Spleen (tissue), 11 donors: ENCODE measurements at regions not wholly inside any gene's neighbourhood (a gene's known extent, or its start where the extent isn't known, plus 50 kb on each side); places are given as distances from the start of the nearest gene placed in this dataset.

Experiments
- DNase-seq: peaks from one replicate; pipeline ENCODE4 v3.0.0-alpha.2; 2020
- H3K27ac ChIP-seq, 8 donors: fragments of 200-600 bp; sonication (generic) in 7 of 8; 1 replicate in 4 of 8; 2 replicates in 4 of 8; pipeline versions ENCODE4 v1.5.0 to v1.8.0; 2016 to 2021; ENCODE audit warnings: inconsistent platforms in 4 of 8, mild to moderate bottlenecking in 4 of 8, moderate library complexity in 1 of 8
- H3K27me3 ChIP-seq, 7 donors: fragments of 200-600 bp; sonication (generic) in 6 of 7; replicated peaks in 1 of 7; 1 replicate in 4 of 7; 2 replicates in 3 of 7; pipeline versions ENCODE4 v1.5.0 to v1.8.0; 2016 to 2021; ENCODE audit warnings: inconsistent platforms in 3 of 7, mild to moderate bottlenecking in 1 of 7
- H3K36me3 ChIP-seq, 6 donors: fragments of 200-600 bp; sonication (generic) in 5 of 6; 1 replicate in 4 of 6; 2 replicates in 2 of 6; pipeline versions ENCODE4 v1.5.0 to v1.8.0; 2016 to 2021; ENCODE audit warnings: inconsistent platforms in 2 of 6
- H3K4me1 ChIP-seq, 6 donors: fragments of 200-600 bp; sonication (generic) in 5 of 6; 1 replicate in 3 of 6; 2 replicates in 3 of 6; pipeline versions ENCODE4 v1.5.0 to v1.8.0; 2016 to 2021; ENCODE audit warnings: inconsistent platforms in 3 of 6
- H3K4me3 ChIP-seq, 8 donors: fragments of 200-600 bp; sonication (generic) in 7 of 8; 1 replicate in 4 of 8; 2 replicates in 4 of 8; pipeline versions ENCODE4 v1.5.0 to v1.8.0; 2016 to 2021; ENCODE audit warnings: inconsistent platforms in 4 of 8, mild to moderate bottlenecking in 4 of 8, moderate library complexity in 2 of 8
- H3K9me3 ChIP-seq, 8 donors: fragments of 200-600 bp; sonication (generic) in 7 of 8; 1 replicate in 4 of 8; 2 replicates in 4 of 8; pipeline versions ENCODE4 v1.5.0 to v1.8.0; 2016 to 2021; ENCODE audit warnings: inconsistent platforms in 4 of 8
- CTCF ChIP-seq, 11 experiments: fragments of 200-600 bp in 7 of 11; fragments of 450-650 bp in 4 of 11; sonication (generic) in 4 of 11; IDR thresholded peaks in 8 of 11; conservative IDR thresholded peaks in 3 of 11; 1 replicate in 7 of 11; 2 replicates in 4 of 11; pipeline versions ENCODE4 v1.4.0 to v1.8.0; 2016 to 2021; ENCODE audit warnings: antibody characterized with exemption in 11 of 11, inconsistent platforms in 4 of 11, mild to moderate bottlenecking in 1 of 11
- POLR2A ChIP-seq, 3 donors: fragments of 450-650 bp; IDR thresholded peaks; one replicate each; pipeline ENCODE4 v1.5.1; 2017; ENCODE audit warnings: antibody characterized with exemption in 3 of 3, mild to moderate bottlenecking in 1 of 3
- POLR2AphosphoS5 ChIP-seq, 3 donors: sonication (generic); formaldehyde crosslinking; IDR thresholded peaks; one replicate each; pipeline ENCODE4 v1.5.1; 2017; ENCODE audit warnings: antibody characterized with exemption in 3 of 3
- WGBS, 5 donors: extraction: QIAGEN DNeasy Blood & Tissue Kit in 3 of 5; methylation state at CpG; one replicate each; pipeline versions ENCODE4 v1.1.5 to v1.1.7; 2013 to 2018; 5-methylcytosine and 5-hydroxymethylcytosine counted together
- intact Hi-C: fragments of 100-400 bp; cut with DNase I; formaldehyde crosslinking; loops from one replicate; pipeline ENCODE4 v1.15.0; 2023; ENCODE audit warnings: low total_unique reads
- donor health status: healthy with polysubstance abuse.
- donor health status: DM: no; HTN: no; CAD: no; lungs with moderate emphysema.
- donor health status: DM: no; HTN: no; CAD: no.
- donor health status: Bipolar disorder and iron deficiency.
- donor health status: healthy.
- donor health status: DM: no; HTN: no; CAD: no.
- donor health status: DM: yes; HTN: yes; CAD: no.

- H3K4me3 ChIP-seq, result no peak overlapping the region
- H3K27me3 ChIP-seq, result no peaks in the 10 kb centered on the region
- no peaks in the 10 kb centered on the region for H3K4me1 ChIP-seq
- DNase-seq, result no peak
- no peaks in the 10 kb centered on the region for H3K9me3 ChIP-seq
- TF ChIP-seq CTCF (IDR thresholded peaks at IDR 0.05 in 8 of 11, conservative IDR thresholded peaks at IDR 0.05 in 3 of 11) (no peak), POLR2A (IDR thresholded peaks at IDR 0.05) (no peak), POLR2AphosphoS5 (IDR thresholded peaks at IDR 0.05) (no peak)
- no peak overlapping the region for H3K27ac ChIP-seq
- WGBS, 5 donors, result 56 to 69% (median 61%) methylated on average over 3 of the region's 3 CpGs
- no peaks in the 10 kb centered on the region for H3K36me3 ChIP-seq
- intact Hi-C loops, result no loop called here
These were observed 86.1 kb upstream of the BZW1 start for GRCh38 chr2:200725596-200725995.

GRCh38 chr2:200728630-200729029 lies 83.1 kb upstream of the BZW1 start:
- no peaks in the 10 kb centered on the region for H3K9me3 ChIP-seq
- no peak overlapping the region for H3K27ac ChIP-seq
- H3K4me3 ChIP-seq, result no peak overlapping the region
- no peaks in the 10 kb centered on the region for H3K36me3 ChIP-seq
- no peaks in the 10 kb centered on the region for H3K27me3 ChIP-seq
- intact Hi-C loops, result no loop called here
- DNase-seq, result no peak
- TF ChIP-seq CTCF (IDR thresholded peaks at IDR 0.05 in 8 of 11, conservative IDR thresholded peaks at IDR 0.05 in 3 of 11), result no peak
- no peak for TF ChIP-seq POLR2A (IDR thresholded peaks at IDR 0.05)
- no peak for TF ChIP-seq POLR2AphosphoS5 (IDR thresholded peaks at IDR 0.05)
- H3K4me1 ChIP-seq, result no peaks in the 10 kb centered on the region
- 26 to 67% (median 36%) methylated on average over 1 of the region's 1 CpG for WGBS, 5 donors

GRCh38 chr2:200730302-200730701 lies 81.4 kb upstream of the BZW1 start:
- intact Hi-C loops, result no loop called here
- no peak for DNase-seq
- Histone ChIP-seq H3K4me1 (no peaks in the 10 kb centered on the region), H3K27me3 (no peaks in the 10 kb centered on the region), H3K27ac (no peak overlapping the region), H3K4me3 (no peak overlapping the region), H3K9me3 (no peaks in the 10 kb centered on the region), H3K36me3 (no peaks in the 10 kb centered on the region)
- TF ChIP-seq POLR2A (IDR thresholded peaks at IDR 0.05) (no peak), POLR2AphosphoS5 (IDR thresholded peaks at IDR 0.05) (no peak), CTCF (IDR thresholded peaks at IDR 0.05 in 8 of 11, conservative IDR thresholded peaks at IDR 0.05 in 3 of 11) (no peak)
- 60 to 89% (median 80%) methylated on average over 2 of the region's 2 CpGs for WGBS, 5 donors

- H3K9me3 ChIP-seq, result no peaks in the 10 kb centered on the region
- WGBS, 5 donors, result 85 to 97% (median 89%) methylated on average over 3 of the region's 3 CpGs
- H3K4me3 ChIP-seq, result no peak overlapping the region
- TF ChIP-seq POLR2AphosphoS5 (IDR thresholded peaks at IDR 0.05), result no peak
- no peak for TF ChIP-seq POLR2A (IDR thresholded peaks at IDR 0.05)
- no peak for TF ChIP-seq CTCF (IDR thresholded peaks at IDR 0.05 in 8 of 11, conservative IDR thresholded peaks at IDR 0.05 in 3 of 11)
- no peaks in the 10 kb centered on the region for H3K36me3 ChIP-seq
- intact Hi-C loops, result no loop called here
- no peak for DNase-seq
- no peak overlapping the region for H3K27ac ChIP-seq
- H3K4me1 ChIP-seq, result no peaks in the 10 kb centered on the region
- H3K27me3 ChIP-seq, result no peaks in the 10 kb centered on the region
These were observed 80.8 kb upstream of the BZW1 start for GRCh38 chr2:200730960-200731359.
